HPDE6-E6E7 (cell line): ENCODE measurements at regions not wholly inside any gene's neighbourhood (a gene's known extent, or its start where the extent isn't known, plus 50 kb on each side); places are given as distances from the start of the nearest gene placed in this dataset.

Experiments
- DNase-seq: peaks from one replicate; pipeline ENCODE4 v3.0.0; 2011; ENCODE audit warnings: missing footprints; ENCODE audit errors: extremely low spot score

GRCh38 chr2:20523073-20523798 lies 76.4 kb downstream of the RHOB start:
- no peak for DNase-seq

DNA sequence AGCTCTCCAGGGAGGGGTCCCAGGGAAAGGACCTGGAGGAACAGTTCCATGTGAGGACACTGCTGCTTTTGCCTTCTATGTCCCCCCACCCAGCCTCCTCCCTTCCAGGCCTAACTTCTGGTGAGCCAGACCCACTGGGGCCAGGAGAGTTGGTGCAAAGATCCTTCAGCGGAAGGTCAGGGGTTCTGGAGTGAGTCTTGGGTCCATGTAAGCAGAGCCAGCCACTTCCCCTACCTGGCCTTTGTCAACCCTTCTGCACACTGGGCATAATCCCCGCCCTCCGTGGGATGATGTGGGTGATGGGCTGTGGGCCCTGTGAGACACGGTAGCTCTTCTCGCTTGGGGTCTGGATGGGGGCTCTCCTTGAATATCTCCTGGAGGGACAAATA lies 76.9 kb downstream of the RHOB start:
- DNase-seq = no peak

DNA sequence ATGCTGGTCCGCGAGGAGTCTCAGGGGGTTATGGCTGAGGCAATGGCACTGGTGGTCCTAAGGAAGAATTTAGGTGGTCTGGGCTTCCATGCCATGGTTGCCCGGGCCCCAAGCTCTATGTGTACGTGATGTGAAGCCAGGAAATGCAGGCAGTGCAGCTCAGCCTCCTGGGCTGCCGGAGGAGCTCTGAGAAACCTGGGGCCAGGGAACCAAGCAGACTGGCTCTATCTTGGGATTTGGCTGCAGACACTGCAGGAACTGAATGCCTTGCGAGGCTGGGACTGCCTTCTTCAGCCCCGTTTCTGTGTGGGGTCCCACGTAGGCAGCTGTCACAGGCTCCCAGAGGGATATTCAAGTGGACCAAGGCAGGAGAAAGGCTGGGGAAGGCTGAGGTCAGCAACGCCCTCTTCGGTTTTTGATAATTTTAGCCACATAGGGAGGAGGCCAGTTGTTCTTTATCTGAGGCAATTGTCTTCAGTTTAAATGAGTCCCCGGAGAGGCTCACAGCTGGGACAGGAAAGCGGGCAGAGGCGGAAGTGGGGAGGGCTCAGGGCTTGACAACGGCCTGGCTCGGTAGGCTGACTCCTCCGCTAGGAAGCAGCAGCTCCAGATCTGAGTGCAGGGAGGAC lies 77.7 kb downstream of the RHOB start:
- DNase-seq = no peak

- peak; percentile 29 for DNase-seq
Observed at GRCh38 chr2:20525041-20526035, 78.5 kb downstream of the RHOB start.

DNA sequence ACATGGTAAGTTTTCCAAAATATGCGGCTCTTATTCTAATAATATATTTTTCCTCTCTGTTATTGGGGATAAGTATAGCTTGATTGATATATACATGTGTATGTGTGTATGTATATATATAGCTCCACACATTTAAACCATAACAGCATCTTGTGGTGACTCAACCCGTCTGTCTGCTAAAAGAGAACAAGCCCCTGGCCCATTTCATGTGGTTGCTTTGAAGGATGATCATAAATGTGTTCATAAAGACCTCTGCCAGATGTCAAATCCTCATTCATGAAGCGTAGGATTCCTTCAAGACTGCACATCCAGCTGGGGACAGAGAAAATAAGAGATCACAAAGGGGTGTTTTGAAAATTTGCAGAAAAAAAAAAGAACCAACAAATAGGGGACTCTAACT lies 79.3 kb downstream of the RHOB start:
- no peak for DNase-seq

- no peak for DNase-seq
Observed at GRCh38 chr2:20526708-20527107, 79.8 kb downstream of the RHOB start.

DNA sequence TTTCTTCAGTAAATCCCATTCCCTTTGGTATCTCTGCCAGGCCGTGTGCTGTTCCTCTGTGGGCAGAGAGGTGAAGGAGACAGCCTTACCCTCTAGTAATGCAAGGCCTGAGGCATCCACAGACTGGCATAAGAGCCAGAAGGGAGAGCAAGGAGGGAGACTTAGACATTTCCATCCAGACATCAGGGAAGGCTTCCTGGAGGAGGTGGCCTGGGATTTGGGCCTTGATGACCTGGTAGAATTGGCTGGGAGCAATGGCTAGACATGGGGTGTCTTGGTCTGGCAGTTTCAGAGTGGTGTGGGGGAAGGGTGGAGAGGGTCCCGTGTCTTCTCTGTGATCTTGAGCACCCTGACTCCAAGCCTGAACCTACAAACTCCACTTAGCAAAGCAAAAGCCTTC lies 81.8 kb downstream of the RHOB start:
- no peak for DNase-seq

- no peak for DNase-seq
Observed at GRCh38 chr2:20530520-20530919, 83.6 kb downstream of the RHOB start.

GRCh38 chr2:20531633-20532262 lies 84.9 kb downstream of the RHOB start:
- DNase-seq = no peak

DNA sequence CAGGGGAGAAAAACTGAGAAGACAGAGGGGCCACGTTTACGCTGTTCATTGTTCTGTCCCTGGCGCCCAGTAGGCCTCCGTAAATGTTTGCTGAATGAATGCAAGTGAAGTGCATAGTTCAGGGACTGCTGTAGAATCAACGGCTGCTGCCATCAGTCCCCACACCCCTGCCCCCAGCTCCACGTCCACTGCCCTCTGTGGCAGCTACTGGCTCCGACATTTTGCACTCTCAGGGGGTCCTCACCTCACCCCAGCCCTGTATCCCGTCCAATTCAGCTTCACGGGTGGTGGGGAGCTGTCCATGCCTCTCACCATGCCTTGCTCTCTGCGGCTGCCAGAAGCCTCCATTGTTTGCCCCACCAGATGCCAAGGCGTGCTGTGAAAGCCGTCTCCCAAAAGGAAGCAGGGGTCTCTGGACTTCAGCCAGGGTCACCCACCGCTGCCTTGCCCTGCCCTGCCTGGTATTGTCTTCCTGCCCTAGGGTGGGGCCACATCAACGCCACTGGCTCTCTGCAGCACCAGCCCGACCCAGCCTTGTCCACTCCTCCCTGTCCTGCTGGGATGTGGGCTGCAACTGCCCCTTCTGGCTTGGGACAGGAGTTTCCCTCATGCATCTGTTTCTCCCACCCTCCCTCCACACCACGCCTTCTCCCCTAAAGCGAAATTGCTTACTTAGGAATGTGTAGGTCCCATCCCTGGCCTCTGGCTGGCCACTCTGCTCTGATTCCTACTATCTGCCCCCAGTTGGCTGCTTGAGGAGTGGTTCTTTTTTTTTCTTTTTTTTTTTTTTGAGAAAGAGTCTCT lies 86.0 kb downstream of the RHOB start:
- no peak for DNase-seq

DNA sequence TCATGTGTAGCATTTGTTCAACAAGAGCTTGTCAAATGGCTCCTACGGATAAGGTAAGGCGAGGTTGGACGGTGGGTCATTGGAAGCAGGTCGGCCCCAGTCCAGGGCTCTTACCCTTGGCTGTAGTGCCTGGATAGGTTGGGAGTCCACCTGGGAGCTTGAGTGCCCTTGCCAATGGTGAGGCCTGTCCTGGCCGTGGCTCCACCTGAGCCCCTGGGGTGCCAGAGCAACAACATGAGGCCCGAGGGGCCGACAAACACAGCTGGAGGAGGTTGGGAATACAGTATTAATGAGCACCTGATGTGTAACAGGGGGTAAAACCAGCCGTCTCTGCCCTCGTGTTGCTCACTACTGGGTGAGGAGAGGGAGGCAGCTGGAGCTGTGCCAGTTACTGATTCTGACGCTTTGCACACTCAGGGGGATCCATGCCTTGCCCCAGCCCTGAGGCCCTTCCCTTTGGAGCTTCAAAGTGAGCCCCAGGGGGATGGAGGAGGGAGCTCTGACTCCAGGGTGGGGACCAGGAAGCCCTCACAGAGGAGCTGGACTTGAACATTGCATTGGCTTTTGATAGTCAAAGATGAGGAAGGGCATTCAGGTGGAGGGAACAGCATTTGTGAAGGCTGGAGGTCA lies 87.2 kb downstream of the RHOB start:
- no peak for DNase-seq

GRCh38 chr2:20534913-20535801 lies 88.3 kb downstream of the RHOB start:
- DNase-seq = no peak

- no peak for DNase-seq
Observed at GRCh38 chr2:20536619-20537422, 89.9 kb downstream of the RHOB start.

GRCh38 chr2:20537423-20538307 lies 90.8 kb downstream of the RHOB start:
- no peak for DNase-seq

DNA sequence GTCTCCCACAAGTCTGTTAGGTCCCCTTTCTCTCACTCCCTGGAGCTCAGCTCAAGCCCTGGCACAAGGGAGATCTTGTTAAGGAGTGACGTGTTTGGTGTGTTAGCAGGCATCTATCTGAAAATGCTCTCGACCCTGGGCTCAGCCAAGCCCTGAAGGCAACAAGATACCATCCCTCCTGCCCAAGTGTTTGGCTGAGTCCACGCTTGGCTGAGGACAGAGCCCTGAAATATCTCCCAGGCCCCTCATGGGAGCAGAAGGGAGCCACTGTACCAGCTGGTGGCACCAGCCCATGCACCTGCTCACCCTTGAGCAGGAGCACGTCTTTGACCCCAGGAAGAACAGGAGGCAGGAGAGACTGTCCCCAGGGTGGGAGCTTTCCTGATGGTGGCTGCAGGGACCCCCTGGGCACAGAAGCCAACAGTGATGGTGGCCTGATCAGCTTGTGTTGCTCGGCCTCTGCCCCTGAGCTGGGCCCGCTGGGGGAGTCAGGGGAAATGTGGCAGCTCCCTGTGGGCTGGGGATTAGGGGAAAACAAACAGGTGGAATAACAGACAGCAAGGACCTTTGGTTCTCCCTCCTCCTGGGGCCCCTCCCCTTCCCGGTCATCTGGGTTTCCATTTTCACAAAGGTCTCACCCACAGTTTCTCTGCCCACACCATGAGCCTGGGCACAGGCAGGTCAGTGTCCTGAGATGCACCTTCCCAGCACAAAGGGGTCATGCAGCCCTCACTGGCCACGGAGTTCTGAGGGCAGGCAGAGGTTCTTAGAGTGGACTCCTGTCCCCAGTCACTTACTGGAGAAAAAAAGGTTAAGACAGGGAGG lies 91.6 kb downstream of the RHOB start:
- no peak for DNase-seq

DNA sequence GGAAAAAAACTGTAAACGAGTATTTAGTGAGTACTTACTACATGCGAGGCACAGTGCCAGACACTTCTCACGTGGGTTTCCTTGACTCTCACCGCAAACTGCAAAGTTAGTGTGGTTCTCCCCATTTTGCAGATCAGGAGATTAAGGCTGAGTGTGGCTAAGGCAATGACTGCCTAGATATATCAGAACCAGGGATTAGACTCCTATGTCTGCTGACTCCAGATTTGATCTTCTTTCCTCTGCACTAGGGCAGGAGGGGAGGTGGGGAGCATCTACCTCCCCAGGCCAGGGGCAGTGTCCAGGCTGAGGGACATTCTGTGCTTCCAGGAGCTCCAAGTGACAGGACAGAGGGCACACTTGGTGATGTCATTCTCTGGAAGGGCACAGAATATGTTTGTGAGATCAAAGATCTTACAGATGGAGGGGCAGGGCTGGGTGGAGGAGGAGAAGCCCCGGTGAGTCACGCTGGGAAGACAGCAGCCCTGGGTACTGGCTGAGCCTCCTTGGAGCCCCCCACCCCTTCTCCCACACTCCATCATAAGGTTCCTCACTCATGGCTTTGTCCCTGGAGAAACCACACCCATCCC lies 92.4 kb downstream of the RHOB start:
- no peak for DNase-seq
